OCI-LY3 (cell line): ENCODE measurements at regions not wholly inside any gene's neighbourhood (a gene's known extent, or its start where the extent isn't known, plus 50 kb on each side); places are given as distances from the start of the nearest gene placed in this dataset.

ENCODE experiments used
- EZH2phosphoT487 ChIP-seq: fragments of 200-600 bp; shearing (Covaris generic); IDR thresholded peaks from 2 replicates; pipeline ENCODE4 v1.6.1; 2018; ENCODE audit warnings: antibody characterized with exemption, mixed run types, low read depth
- TF ChIP-seq, protein P1 (sequence below): fragments of 200-600, 300-600 bp; sonication (generic); IDR thresholded peaks from 2 replicates; pipeline ENCODE4 v1.5.1; 2014; ENCODE audit warnings: antibody characterized with exemption, low read length, low read depth

DNA sequence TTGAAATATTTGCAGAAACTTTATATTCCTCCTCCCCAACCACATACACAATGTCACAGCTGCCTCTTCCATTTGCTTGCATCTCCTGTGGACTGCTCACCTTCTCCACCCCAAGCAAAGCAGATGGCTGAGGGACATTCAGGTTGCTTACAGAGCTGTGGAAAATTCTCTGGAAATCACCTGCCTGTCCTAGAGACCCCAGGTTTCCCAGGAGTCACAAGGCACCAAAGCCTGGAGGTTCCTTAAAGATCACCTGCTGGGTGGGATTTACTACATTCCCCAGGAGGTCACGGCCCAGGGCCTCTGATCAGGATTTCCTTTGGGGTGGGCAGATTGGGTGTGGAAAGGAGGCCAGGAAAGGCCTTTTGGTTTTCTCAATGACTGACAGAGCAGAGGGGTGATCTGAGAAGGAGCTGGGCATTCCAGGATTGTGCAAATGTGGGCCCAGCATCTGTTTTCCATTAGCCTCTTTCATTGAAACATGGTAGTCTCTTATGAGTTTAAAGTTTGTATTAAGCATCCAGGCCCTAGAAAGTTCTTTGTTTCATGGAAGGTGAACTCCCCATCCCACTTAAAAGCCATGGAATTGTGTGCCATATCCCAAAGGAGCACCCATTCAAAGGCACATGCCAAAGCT, 410.7 kb upstream of the TNP1 start:
- TF ChIP-seq EZH2phosphoT487, result no peak
- TF ChIP-seq, protein P1, sequence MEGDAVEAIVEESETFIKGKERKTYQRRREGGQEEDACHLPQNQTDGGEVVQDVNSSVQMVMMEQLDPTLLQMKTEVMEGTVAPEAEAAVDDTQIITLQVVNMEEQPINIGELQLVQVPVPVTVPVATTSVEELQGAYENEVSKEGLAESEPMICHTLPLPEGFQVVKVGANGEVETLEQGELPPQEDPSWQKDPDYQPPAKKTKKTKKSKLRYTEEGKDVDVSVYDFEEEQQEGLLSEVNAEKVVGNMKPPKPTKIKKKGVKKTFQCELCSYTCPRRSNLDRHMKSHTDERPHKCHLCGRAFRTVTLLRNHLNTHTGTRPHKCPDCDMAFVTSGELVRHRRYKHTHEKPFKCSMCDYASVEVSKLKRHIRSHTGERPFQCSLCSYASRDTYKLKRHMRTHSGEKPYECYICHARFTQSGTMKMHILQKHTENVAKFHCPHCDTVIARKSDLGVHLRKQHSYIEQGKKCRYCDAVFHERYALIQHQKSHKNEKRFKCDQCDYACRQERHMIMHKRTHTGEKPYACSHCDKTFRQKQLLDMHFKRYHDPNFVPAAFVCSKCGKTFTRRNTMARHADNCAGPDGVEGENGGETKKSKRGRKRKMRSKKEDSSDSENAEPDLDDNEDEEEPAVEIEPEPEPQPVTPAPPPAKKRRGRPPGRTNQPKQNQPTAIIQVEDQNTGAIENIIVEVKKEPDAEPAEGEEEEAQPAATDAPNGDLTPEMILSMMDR, result no peak
